ENCODE measurements at regions not wholly inside any gene's neighbourhood (a gene's known extent, or its start where the extent isn't known, plus 50 kb on each side); places are given as distances from the start of the nearest gene placed in this dataset.

- H3K4me2 ChIP-seq (ENCODE audit: insufficient read depth, insufficient read length, low read length), result no peak overlapping the region
- no peak overlapping the region for H2AFZ ChIP-seq (ENCODE audit: low read length)
- no peak overlapping the region for H3K23ac ChIP-seq (ENCODE audit: insufficient read length, low read depth, low read length)
- no peak for DNase-seq
- Mint-ChIP-seq H3K27ac (no peak overlapping the region), H3K4me3 (no peak overlapping the region), H3K4me1 (peaks cover 2 to 4% of the 10 kb centered on the region in 2 experiments; a peak in 3 of 4 replicates), H3K9me3 (no peaks in the 10 kb centered on the region; a peak in 1 of 5 replicates), H3K27me3 (ENCODE audit: low read depth) (no peaks in the 10 kb centered on the region; the same call in 1 of the 2 replicates), H3K36me3 (ENCODE audit: insufficient read depth in 1 of 3, low read depth in 3 of 3) (no peaks in the 10 kb centered on the region; a peak in 1 of 7 replicates)
- no peak overlapping the region for H2BK5ac ChIP-seq (ENCODE audit: insufficient read length, low read length)
- no peak overlapping the region for H3K14ac ChIP-seq (ENCODE audit: insufficient read depth, low read length)
- H4K8ac ChIP-seq (replicated peaks; ENCODE audit: insufficient read length, low read depth, low read length), result no peak overlapping the region
- no peak overlapping the region for H4K5ac ChIP-seq (ENCODE audit: insufficient read length, low read depth, low read length)
- H3T11ph ChIP-seq (ENCODE audit: low read length), result no peak overlapping the region
- no peak overlapping the region for H3K56ac ChIP-seq (ENCODE audit: insufficient read length, low read depth, low read length)
- WGBS (ENCODE audit: extremely low coverage, insufficient read length, low lambda C conversion rate), result no CpG with 5 or more reads among the region's 3 CpGs
- H3K4ac ChIP-seq (ENCODE audit: low read depth, low read length), result no peak overlapping the region
- no peaks in the 10 kb centered on the region for H3K79me1 ChIP-seq (ENCODE audit: insufficient read depth, low read depth, low read length, poor library complexity, severe bottlenecking)
- no peak overlapping the region for H2BK15ac ChIP-seq (ENCODE audit: low read depth, low read length)
- H2BK12ac ChIP-seq (ENCODE audit: insufficient read length, low read depth, low read length), result no peak overlapping the region
- no peak for TF ChIP-seq CTCF (conservative IDR thresholded peaks at IDR 0.05)
- no peaks in the 10 kb centered on the region for H4K20me1 ChIP-seq (ENCODE audit: control insufficient read depth, insufficient read depth, insufficient read length)
- H3K79me2 ChIP-seq (ENCODE audit: insufficient read depth, low read length), result no peaks in the 10 kb centered on the region
- H4K91ac ChIP-seq (ENCODE audit: insufficient read length, low read depth, low read length), result no peak overlapping the region
- H3K9me3 ChIP-seq (ENCODE audit: control insufficient read depth, low read depth, low read length), result no peaks in the 10 kb centered on the region
- H3K27ac ChIP-seq (ENCODE audit: insufficient read length, low read depth, low read length), result no peak overlapping the region
- H3K9ac ChIP-seq (ENCODE audit: extremely low read depth, insufficient read length, low read length), result no peak overlapping the region
- no peaks in the 10 kb centered on the region for H3K23me2 ChIP-seq (ENCODE audit: insufficient read length, low read depth, low read length, poor library complexity, severe bottlenecking)
- H2AK5ac ChIP-seq (ENCODE audit: insufficient read length, low read length), result no peak overlapping the region
- H3K18ac ChIP-seq (ENCODE audit: insufficient read length, low read depth, low read length), result no peak overlapping the region
- H3K27me3 ChIP-seq (ENCODE audit: insufficient read depth, low read length), result no peaks in the 10 kb centered on the region
- no peak overlapping the region for H2BK20ac ChIP-seq (ENCODE audit: low read depth, low read length, poor library complexity, severe bottlenecking)
- H3K4me1 ChIP-seq (ENCODE audit: insufficient read depth, low read length), result peaks cover under 1% of the 10 kb centered on the region; the same call in 1 of the 2 replicates
- no peak overlapping the region for H2BK120ac ChIP-seq (ENCODE audit: low read depth, low read length, poor library complexity, severe bottlenecking)
Observed at GRCh38 chr5:5899716-5900115, 477.2 kb downstream of the ICE1 start.
